BJ (cell line): ENCODE measurements at regions not wholly inside any gene's neighbourhood (a gene's known extent, or its start where the extent isn't known, plus 50 kb on each side); places are given as distances from the start of the nearest gene placed in this dataset.

ENCODE experiments used
- CTCF ChIA-PET: fragments of 350-600 bp; formaldehyde crosslinking; extraction: SDS; loops from one replicate; lab custom pipeline; 2021; ENCODE audit warnings: antibody characterized with exemption, inconsistent platforms; lab: Yijun Ruan, JAX
- POLR2A ChIA-PET: fragments of 300-600 bp; sonication (Branson Sonifier 250); formaldehyde crosslinking; extraction: SDS; loops from one replicate; lab custom pipeline; 2021; ENCODE audit warnings: antibody characterized with exemption; lab: Charles Lee
- DNase-seq: peaks from one replicate; pipeline ENCODE4 v3.0.0-alpha.2; 2011; ENCODE audit warnings: low read depth
- H3K27me3 ChIP-seq: 2 replicates; pipeline ENCODE4 v1.6.0; 2011; ENCODE audit warnings: low read length; ENCODE audit not compliant: control insufficient read depth, insufficient read depth
- H3K36me3 ChIP-seq: 2 replicates; pipeline ENCODE4 v1.5.1; 2011; ENCODE audit warnings: low read length; ENCODE audit not compliant: control insufficient read depth, insufficient read depth
- H3K4me3 ChIP-seq: 2 replicates; pipeline ENCODE4 v1.5.1; 2011; ENCODE audit warnings: low read depth, mild to moderate bottlenecking, control low read depth, low read length
- TF ChIP-seq, protein P1 (sequence below): IDR thresholded peaks from 2 replicates; pipeline ENCODE4 v1.5.1; 2011; ENCODE audit warnings: low read depth, mild to moderate bottlenecking, control low read depth, inconsistent platforms, low read length, moderate library complexity; ENCODE audit not compliant: insufficient read depth

DNA sequence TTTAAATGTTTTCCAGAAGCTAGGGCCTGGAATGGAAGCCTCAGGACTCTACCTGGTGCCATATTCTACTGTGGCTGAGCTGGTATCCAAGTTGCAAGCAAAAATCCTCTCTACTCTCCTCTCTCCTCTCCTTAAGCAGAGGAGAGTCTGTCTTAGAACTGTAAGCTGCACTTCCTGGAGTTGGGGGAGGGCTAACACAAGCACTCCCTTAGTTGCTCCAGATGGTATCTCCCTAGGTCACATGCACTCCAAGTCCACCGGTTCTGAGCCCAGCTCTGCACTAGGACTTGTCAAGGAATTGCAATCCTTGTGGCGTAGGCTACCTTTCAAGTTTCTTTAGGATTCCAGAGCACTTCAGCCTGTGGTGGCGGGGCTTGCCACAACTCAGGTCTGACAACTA, 513.9 kb upstream of the RGMB start:
- DNase-seq: no peak
- TF ChIP-seq, protein P1, sequence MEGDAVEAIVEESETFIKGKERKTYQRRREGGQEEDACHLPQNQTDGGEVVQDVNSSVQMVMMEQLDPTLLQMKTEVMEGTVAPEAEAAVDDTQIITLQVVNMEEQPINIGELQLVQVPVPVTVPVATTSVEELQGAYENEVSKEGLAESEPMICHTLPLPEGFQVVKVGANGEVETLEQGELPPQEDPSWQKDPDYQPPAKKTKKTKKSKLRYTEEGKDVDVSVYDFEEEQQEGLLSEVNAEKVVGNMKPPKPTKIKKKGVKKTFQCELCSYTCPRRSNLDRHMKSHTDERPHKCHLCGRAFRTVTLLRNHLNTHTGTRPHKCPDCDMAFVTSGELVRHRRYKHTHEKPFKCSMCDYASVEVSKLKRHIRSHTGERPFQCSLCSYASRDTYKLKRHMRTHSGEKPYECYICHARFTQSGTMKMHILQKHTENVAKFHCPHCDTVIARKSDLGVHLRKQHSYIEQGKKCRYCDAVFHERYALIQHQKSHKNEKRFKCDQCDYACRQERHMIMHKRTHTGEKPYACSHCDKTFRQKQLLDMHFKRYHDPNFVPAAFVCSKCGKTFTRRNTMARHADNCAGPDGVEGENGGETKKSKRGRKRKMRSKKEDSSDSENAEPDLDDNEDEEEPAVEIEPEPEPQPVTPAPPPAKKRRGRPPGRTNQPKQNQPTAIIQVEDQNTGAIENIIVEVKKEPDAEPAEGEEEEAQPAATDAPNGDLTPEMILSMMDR: no peak
- Histone ChIP-seq H3K36me3 (no peaks in the 10 kb centered on the region), H3K4me3 (no peak overlapping the region), H3K27me3 (no peaks in the 10 kb centered on the region)
- ChIA-PET POLR2A (no interaction called here), CTCF (interaction anchor here (0.9 to 1.4 kb wide), 2 partner anchors 16 to 19 kb away, joined by 3 to 5 read pairs; no protein-coding TSS in a partner anchor)

DNA sequence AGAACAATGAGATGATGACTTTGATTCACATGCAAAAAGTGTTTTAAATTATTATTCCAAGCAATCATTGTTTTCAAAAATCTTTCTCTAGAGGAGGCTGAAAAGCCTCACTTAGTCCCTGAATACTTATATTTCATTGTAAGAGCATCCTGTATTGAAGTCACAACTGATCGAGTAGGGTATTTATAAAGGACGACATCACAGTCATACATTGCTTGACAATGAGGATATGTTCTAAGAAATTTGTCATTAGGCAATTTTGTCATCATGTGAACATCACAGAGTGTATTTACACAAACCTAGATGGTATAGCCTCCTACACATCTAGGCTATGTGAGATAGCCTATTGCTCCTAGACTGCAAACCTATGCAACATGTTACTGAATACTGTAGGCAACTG, 510.4 kb upstream of the RGMB start:
- no peaks in the 10 kb centered on the region for H3K27me3 ChIP-seq
- TF ChIP-seq, protein P1: no peak
- no peak overlapping the region for H3K4me3 ChIP-seq
- no peak for DNase-seq
- POLR2A ChIA-PET: no interaction called here
- no peaks in the 10 kb centered on the region for H3K36me3 ChIP-seq
- CTCF ChIA-PET: no interaction called here

DNA sequence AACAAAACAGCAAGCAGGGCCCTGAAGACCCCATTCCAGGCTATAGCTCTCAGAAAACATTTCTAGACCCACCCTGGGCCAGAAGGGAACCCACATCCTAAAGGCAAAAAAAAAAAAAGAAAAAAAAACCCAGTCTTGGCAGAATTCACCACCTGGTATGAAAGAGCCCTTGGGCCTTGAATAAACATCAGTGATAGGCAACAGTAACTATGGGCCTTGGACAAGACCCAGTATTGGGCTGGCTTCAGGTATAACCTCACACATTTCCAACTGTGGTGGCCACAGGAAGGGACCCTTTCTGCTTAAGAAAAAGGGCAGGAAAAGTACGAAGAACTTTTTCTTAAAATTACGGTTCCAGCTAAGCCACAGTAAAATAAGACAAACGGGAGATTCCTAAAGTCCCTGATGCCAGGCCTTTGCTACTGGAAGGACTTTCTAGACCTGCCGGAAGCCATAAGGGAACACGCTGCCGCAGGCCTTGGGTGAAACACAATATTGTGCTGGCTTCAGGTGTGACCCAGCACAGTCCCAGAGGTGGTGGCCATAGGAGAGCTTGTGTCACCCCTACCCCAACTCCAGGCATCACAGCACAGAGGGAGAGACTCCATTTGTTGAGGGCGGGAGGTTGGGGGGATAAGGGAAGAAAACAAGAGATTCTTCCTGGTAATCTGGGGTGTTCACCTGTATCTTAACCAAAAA, 505.2 kb upstream of the RGMB start:
- H3K27me3 ChIP-seq: no peaks in the 10 kb centered on the region
- no peak for DNase-seq
- H3K36me3 ChIP-seq: no peaks in the 10 kb centered on the region
- TF ChIP-seq, protein P1: no peak
- ChIA-PET CTCF (no interaction called here), POLR2A (no interaction called here)
- H3K4me3 ChIP-seq: no peak overlapping the region

DNA sequence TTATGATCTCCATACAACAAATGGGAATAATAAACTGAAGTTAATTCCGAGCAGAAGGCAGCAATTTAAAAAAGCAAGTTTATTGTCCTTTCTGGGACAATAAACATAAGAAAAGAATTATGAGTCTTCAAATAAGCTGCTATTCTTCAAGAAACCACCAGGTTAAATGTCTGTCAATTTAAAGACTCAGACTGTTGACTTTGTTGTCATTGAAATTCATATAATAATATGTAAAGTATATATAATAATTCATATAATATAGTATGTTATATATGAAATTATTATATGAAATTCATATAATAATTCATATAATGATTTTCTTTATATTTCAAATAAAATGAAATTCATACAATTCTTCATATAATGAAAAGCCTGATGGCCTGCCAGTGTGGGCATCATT, 497.5 kb upstream of the RGMB start:
- ChIA-PET POLR2A (no interaction called here), CTCF (interaction anchor here (0.8 to 1.0 kb wide), 2 partner anchors 14 to 17 kb away, joined by 3 read pairs; no protein-coding TSS in a partner anchor)
- Histone ChIP-seq H3K4me3 (no peak overlapping the region), H3K27me3 (no peaks in the 10 kb centered on the region), H3K36me3 (no peaks in the 10 kb centered on the region)
- TF ChIP-seq, protein P1: no peak
- DNase-seq: no peak

DNA sequence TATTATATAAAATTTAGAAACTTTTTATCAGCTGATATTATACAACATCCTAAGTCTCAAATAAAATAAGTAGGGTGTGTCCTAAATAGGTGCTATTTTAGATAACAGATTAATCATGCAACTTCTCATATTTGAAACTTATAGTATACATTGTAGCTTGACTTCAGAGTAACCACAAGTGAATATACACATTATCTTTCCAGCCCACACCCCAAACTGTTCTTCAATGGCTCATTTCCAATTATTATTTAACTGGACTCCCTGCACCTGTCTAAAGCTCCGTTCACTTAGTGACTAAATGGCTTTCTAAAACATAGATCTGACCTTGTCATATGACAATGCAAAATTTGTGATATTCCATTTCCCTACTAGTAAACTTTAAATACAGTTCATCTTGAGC, 490.9 kb upstream of the RGMB start:
- TF ChIP-seq, protein P1: no peak
- Histone ChIP-seq H3K4me3 (no peak overlapping the region), H3K27me3 (no peaks in the 10 kb centered on the region), H3K36me3 (no peaks in the 10 kb centered on the region)
- POLR2A ChIA-PET: no interaction called here
- no peak for DNase-seq
- CTCF ChIA-PET: interaction anchor here (1.0 kb wide), 1 partner anchor 16 kb away, joined by 3 read pairs; no protein-coding TSS in a partner anchor
